Activated CD8-positive, alpha-beta T cell treated with anti-CD3 and anti-CD28 coated beads for 36 hours (primary cell): ENCODE measurements at regions not wholly inside any gene's neighbourhood (a gene's known extent, or its start where the extent isn't known, plus 50 kb on each side); places are given as distances from the start of the nearest gene placed in this dataset.

Experiments
- ATAC-seq: fragments of 200-7000 bp; cut with Tn5 transposase; one replicate; pipeline ENCODE4 v1.10.0; 2021; ENCODE audit warnings: mild to moderate bottlenecking, moderate library complexity
- CTCF ChIA-PET: fragments of 350-600 bp; sonication (Branson Sonifier 250); formaldehyde crosslinking; loops from one replicate; lab custom pipeline; 2021; ENCODE audit warnings: antibody characterized with exemption; lab: Charles Lee
- POLR2A ChIA-PET: fragments of 350-600 bp; sonication (Branson Sonifier 250); formaldehyde crosslinking; loops from one replicate; lab custom pipeline; 2021; ENCODE audit warnings: antibody characterized with exemption; lab: Charles Lee
- DNase-seq: peaks from one replicate; pipeline ENCODE4 v3.0.0-alpha.2; 2020
- H3K27ac Mint-ChIP-seq: one replicate; pipeline ENCODE4 v1.8.0; 2021; ENCODE audit warnings: mild to moderate bottlenecking, mixed read lengths
- H3K27me3 Mint-ChIP-seq: one replicate; pipeline ENCODE4 v1.8.0; 2021; ENCODE audit warnings: mixed read lengths
- H3K36me3 Mint-ChIP-seq: one replicate; pipeline ENCODE4 v1.8.0; 2021; ENCODE audit warnings: low read depth, mixed read lengths
- H3K4me1 Mint-ChIP-seq: one replicate; pipeline ENCODE4 v1.8.0; 2021; ENCODE audit warnings: low read depth, mixed read lengths
- H3K4me3 Mint-ChIP-seq: one replicate; pipeline ENCODE4 v1.8.0; 2021; ENCODE audit warnings: mild to moderate bottlenecking, moderate library complexity, mixed read lengths
- H3K9me3 Mint-ChIP-seq: one replicate; pipeline ENCODE4 v1.8.0; 2021; ENCODE audit warnings: mixed read lengths
- intact Hi-C: fragments of 100-400 bp; cut with micrococcal nuclease; formaldehyde crosslinking; loops from one replicate; pipeline ENCODE4 v1.10.0; 2022
- TF ChIP-seq, protein P1 (sequence below): fragments of 200-600 bp; IDR thresholded peaks from one replicate; pipeline ENCODE4 v1.8.0; 2022; ENCODE audit warnings: antibody characterized with exemption, mild to moderate bottlenecking

DNA sequence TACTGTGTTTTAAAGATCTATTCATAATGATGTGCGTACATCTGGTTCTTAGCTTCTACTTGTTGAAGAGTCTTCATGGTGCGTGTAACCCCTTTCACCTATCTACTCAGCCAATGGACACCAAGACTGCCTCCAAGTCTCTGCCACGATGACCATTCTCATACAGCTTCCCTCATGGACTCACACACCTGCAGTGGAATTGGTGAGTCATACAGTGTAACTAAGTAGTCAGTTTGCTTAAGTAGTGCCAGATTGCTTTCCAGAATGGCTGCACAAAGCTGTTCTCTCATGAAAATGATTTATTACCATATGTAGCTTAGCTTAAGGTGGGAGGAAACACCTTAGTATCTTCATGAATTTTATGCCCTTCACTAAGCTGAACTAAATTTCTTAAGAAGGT lies 112.3 kb downstream of the AKAP11 start:
- peak; percentile 41 for ATAC-seq
- POLR2A ChIA-PET, result interaction anchor here (14.1 kb wide), 1 partner anchor 8 kb away, joined by 192 read pairs; no protein-coding TSS in a partner anchor
- H3K27me3 Mint-ChIP-seq, result no peaks in the 10 kb centered on the region
- H3K9me3 Mint-ChIP-seq, result peaks cover 7% of the 10 kb centered on the region
- intact Hi-C loops, result no loop called here
- CTCF ChIA-PET, result interaction anchor here (1.4 to 5.6 kb wide), 2 partner anchors 7 to 18 kb away, joined by 4 to 29 read pairs; no protein-coding TSS in a partner anchor
- H3K4me3 Mint-ChIP-seq, result no peak overlapping the region
- TF ChIP-seq, protein P1, sequence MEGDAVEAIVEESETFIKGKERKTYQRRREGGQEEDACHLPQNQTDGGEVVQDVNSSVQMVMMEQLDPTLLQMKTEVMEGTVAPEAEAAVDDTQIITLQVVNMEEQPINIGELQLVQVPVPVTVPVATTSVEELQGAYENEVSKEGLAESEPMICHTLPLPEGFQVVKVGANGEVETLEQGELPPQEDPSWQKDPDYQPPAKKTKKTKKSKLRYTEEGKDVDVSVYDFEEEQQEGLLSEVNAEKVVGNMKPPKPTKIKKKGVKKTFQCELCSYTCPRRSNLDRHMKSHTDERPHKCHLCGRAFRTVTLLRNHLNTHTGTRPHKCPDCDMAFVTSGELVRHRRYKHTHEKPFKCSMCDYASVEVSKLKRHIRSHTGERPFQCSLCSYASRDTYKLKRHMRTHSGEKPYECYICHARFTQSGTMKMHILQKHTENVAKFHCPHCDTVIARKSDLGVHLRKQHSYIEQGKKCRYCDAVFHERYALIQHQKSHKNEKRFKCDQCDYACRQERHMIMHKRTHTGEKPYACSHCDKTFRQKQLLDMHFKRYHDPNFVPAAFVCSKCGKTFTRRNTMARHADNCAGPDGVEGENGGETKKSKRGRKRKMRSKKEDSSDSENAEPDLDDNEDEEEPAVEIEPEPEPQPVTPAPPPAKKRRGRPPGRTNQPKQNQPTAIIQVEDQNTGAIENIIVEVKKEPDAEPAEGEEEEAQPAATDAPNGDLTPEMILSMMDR, result no peak
- no peak overlapping the region for H3K27ac Mint-ChIP-seq
- peaks cover 46% of the 10 kb centered on the region for H3K4me1 Mint-ChIP-seq
- no peak for DNase-seq
- no peaks in the 10 kb centered on the region for H3K36me3 Mint-ChIP-seq

DNA sequence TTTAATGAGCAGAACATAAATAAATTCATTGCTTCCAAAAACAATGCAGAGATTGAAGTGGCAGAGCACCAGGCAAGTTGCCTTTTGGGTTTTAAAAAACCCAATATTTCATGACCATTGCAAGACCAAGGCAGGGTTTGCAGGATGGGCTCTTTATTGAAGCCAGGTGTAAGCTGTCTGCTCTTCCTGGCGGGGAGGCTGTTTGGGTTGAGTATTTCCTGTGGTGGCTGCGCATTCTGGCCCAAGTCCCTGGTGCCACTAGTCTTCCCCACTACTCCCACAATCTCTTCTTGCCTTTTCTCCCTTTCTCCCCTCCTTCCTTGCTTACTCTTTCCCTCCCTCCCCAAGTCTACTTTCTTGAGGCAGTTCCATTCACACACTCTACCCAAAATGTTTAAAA lies 116.4 kb downstream of the AKAP11 start:
- H3K4me3 Mint-ChIP-seq, result no peak overlapping the region
- peaks cover 3% of the 10 kb centered on the region for H3K36me3 Mint-ChIP-seq
- H3K9me3 Mint-ChIP-seq, result peaks cover 2% of the 10 kb centered on the region
- peaks cover 48% of the 10 kb centered on the region for H3K4me1 Mint-ChIP-seq
- CTCF ChIA-PET, result interaction anchor here (2.1 kb wide), 1 partner anchor 11 kb away, joined by 6 read pairs; no protein-coding TSS in a partner anchor
- no peak for ATAC-seq
- peak overlapping the region; percentile 3 for H3K27ac Mint-ChIP-seq
- no peak for DNase-seq
- H3K27me3 Mint-ChIP-seq, result no peaks in the 10 kb centered on the region
- TF ChIP-seq, protein P1, result no peak
- intact Hi-C loops, result no loop called here
- POLR2A ChIA-PET, result interaction anchor here (1.6 to 10.1 kb wide), 2 partner anchors 11 to 33 kb away, joined by 7 to 192 read pairs; no protein-coding TSS in a partner anchor

DNA sequence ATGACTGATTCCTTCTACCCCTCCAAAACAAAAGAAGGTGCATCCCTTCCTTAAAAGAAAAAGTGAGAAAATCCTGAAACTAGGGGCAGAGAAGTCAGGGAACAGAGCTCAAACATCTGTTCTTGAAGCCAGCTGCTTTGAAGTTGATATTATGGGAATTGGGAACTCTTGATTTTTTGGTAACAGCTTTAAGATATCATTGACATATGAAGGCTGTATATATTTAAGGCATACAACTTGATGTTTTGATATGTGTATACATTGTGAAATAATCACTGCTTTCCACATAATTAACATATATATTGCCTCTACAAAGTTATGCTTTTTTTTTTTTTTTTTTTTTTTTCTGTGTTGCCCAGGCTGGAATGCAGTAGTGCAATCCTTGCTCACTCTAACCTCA lies 117.1 kb downstream of the AKAP11 start:
- POLR2A ChIA-PET, result interaction anchor here (1.6 to 10.1 kb wide), 2 partner anchors 11 to 34 kb away, joined by 7 to 192 read pairs; no protein-coding TSS in a partner anchor
- H3K9me3 Mint-ChIP-seq, result peaks cover 2% of the 10 kb centered on the region
- TF ChIP-seq, protein P1, result no peak
- intact Hi-C loops, result no loop called here
- H3K27ac Mint-ChIP-seq, result no peak overlapping the region
- no peak for DNase-seq
- H3K4me3 Mint-ChIP-seq, result no peak overlapping the region
- no peak for ATAC-seq
- H3K4me1 Mint-ChIP-seq, result peaks cover 53% of the 10 kb centered on the region
- H3K36me3 Mint-ChIP-seq, result peaks cover 5% of the 10 kb centered on the region
- CTCF ChIA-PET, result interaction anchor here (1.6 to 2.1 kb wide), 3 partner anchors 11 to 206 kb away, joined by 3 to 6 read pairs (median 4); no protein-coding TSS in a partner anchor
- no peaks in the 10 kb centered on the region for H3K27me3 Mint-ChIP-seq

GRCh38 chr13:42392180-42392579 lies 120.2 kb downstream of the AKAP11 start:
- TF ChIP-seq, protein P1, result no peak
- H3K27me3 Mint-ChIP-seq, result no peaks in the 10 kb centered on the region
- peaks cover 28% of the 10 kb centered on the region for H3K36me3 Mint-ChIP-seq
- ChIA-PET CTCF (interaction anchor here (1.1 to 3.8 kb wide), 7 partner anchors 10 to 83 kb away, joined by 3 to 29 read pairs (median 6); no protein-coding TSS in a partner anchor), POLR2A (interaction anchor here (0.9 to 10.1 kb wide), 11 partner anchors 14 to 120 kb away, joined by 3 to 192 read pairs (median 6); partner anchors contain the start of gene AKAP11)
- H3K9me3 Mint-ChIP-seq, result peaks cover 2% of the 10 kb centered on the region
- DNase-seq (no peak), ATAC-seq (no peak)
- H3K4me1 Mint-ChIP-seq, result peaks cover 71% of the 10 kb centered on the region
- intact Hi-C loops, result loop anchor here (2.0 to 10.0 kb wide), 4 partner anchors 37 to 120 kb away; partner anchors contain the start of gene AKAP11
- H3K27ac Mint-ChIP-seq, result peak overlapping the region; percentile 99
- H3K4me3 Mint-ChIP-seq, result no peak overlapping the region
